Lower leg skin (tissue), 4 donors: ENCODE measurements at regions not wholly inside any gene's neighbourhood (a gene's known extent, or its start where the extent isn't known, plus 50 kb on each side); places are given as distances from the start of the nearest gene placed in this dataset.

Experiments
- DNase-seq, 2 donors: peaks; one replicate each; pipeline ENCODE4 v3.0.0-alpha.2; 2019; ENCODE audit warnings: low spot score in 2 of 2
- H3K4me3 ChIP-seq: fragments of 200-600 bp; sonication (generic); 2 replicates; pipeline ENCODE4 v1.5.1; 2017; ENCODE audit warnings: mild to moderate bottlenecking, low read depth; ENCODE audit not compliant: poor library complexity, severe bottlenecking
- CTCF ChIP-seq, 3 donors: fragments of 450-650 bp; IDR thresholded peaks; one replicate each; pipeline ENCODE4 v1.5.1; 2016; ENCODE audit warnings: antibody characterized with exemption in 3 of 3, mild to moderate bottlenecking in 3 of 3, moderate library complexity in 2 of 3
- POLR2A ChIP-seq, 2 donors: fragments of 450-650 bp; IDR thresholded peaks; one replicate each; pipeline ENCODE4 v1.6.1; 2016 to 2017; ENCODE audit warnings: antibody characterized with exemption in 2 of 2, mild to moderate bottlenecking in 1 of 2, moderate library complexity in 1 of 2
- WGBS, 2 donors: methylation state at CpG; one replicate each; pipeline ENCODE4 v1.1.5; 2018; 5-methylcytosine and 5-hydroxymethylcytosine counted together
- intact Hi-C: fragments of 100-400 bp; cut with DNase I; formaldehyde crosslinking; loops from one replicate; pipeline ENCODE4 v1.15.0; 2023; ENCODE audit warnings: low total_unique reads

DNA sequence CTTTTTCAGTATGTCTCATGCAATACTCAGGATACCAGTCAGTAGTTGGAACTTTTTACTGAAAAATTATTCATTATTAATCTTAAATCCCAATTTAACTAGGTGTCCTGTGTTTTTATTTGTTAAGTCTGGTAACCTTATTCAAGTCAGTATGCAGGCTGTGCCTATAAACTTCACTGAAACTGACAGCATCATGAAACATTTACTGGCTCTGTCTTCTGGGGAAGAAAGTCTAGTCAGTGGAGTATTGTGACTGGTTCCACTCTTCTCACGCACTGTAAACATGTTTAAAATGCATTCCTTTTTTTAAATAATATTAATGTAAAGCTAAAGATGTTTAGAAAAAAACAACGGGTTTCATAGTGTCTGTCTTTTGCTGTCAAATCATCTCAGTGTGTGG is 739.7 kb downstream of the LTN1 start:
- DNase-seq = no peak
- no peak overlapping the region for H3K4me3 ChIP-seq
- TF ChIP-seq POLR2A (IDR thresholded peaks at IDR 0.05) (no peak), CTCF (IDR thresholded peaks at IDR 0.05) (no peak)
- WGBS, 2 donors = 58 to 59% methylated on average over 2 of the region's 2 CpGs
- intact Hi-C loops = no loop called here

- 79 to 80% methylated on average over 4 of the region's 4 CpGs for WGBS, 2 donors
- DNase-seq = no peak
- TF ChIP-seq POLR2A (IDR thresholded peaks at IDR 0.05) (no peak), CTCF (IDR thresholded peaks at IDR 0.05) (no peak)
- H3K4me3 ChIP-seq = no peak overlapping the region
- intact Hi-C loops = no loop called here
Observed at GRCh38 chr21:28250946-28251345, 741.7 kb downstream of the LTN1 start.

- intact Hi-C loops = no loop called here
- DNase-seq = no peak
- no peak for TF ChIP-seq CTCF (IDR thresholded peaks at IDR 0.05)
- TF ChIP-seq POLR2A (IDR thresholded peaks at IDR 0.05) = no peak
- 90% methylated on average over 4 of the region's 4 CpGs for WGBS, 2 donors
- no peak overlapping the region for H3K4me3 ChIP-seq
Observed at GRCh38 chr21:28247454-28248020, 745.1 kb downstream of the LTN1 start.

GRCh38 chr21:28240586-28240985 is 752.1 kb downstream of the LTN1 start:
- no peak for DNase-seq
- TF ChIP-seq CTCF (IDR thresholded peaks at IDR 0.05) (no peak), POLR2A (IDR thresholded peaks at IDR 0.05) (no peak)
- intact Hi-C loops = no loop called here
- 79 to 90% methylated on average over 2 of the region's 2 CpGs for WGBS, 2 donors
- H3K4me3 ChIP-seq = no peak overlapping the region

DNA sequence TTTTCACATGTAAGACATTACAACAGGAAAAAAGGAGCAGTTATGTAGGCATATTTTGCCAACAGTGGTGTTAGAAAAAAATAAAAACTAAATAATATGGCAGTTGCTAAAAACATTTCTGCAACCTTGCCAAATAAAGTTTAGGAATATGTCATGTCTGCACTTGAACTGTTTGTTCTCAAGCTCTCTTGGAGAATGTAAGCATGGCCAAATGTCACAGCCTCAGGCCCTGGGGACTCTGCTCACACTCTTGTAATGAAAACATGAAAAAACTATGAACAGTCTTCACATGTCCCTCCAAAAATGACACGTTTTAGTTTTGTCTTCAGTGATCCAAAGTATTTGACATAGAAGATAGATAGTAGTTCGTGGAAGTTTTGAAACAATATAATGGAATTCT is 753.3 kb downstream of the LTN1 start:
- H3K4me3 ChIP-seq = no peak overlapping the region
- 16 to 23% methylated on average over 2 of the region's 2 CpGs for WGBS, 2 donors
- intact Hi-C loops = no loop called here
- DNase-seq = peak; percentile 65 to 78
- TF ChIP-seq CTCF (IDR thresholded peaks at IDR 0.05) (no peak), POLR2A (IDR thresholded peaks at IDR 0.05) (no peak)

GRCh38 chr21:28237661-28238060 is 755.0 kb downstream of the LTN1 start:
- TF ChIP-seq CTCF (IDR thresholded peaks at IDR 0.05) = no peak
- TF ChIP-seq POLR2A (IDR thresholded peaks at IDR 0.05) = no peak
- 62 to 63% methylated on average over 2 of the region's 2 CpGs for WGBS, 2 donors
- intact Hi-C loops = no loop called here
- peak; percentile 46 to 76 for DNase-seq
- no peak overlapping the region for H3K4me3 ChIP-seq
